Epidermal melanocyte (primary cell): ENCODE measurements at regions not wholly inside any gene's neighbourhood (a gene's known extent, or its start where the extent isn't known, plus 50 kb on each side); places are given as distances from the start of the nearest gene placed in this dataset.
"Not testable (repeated sequence)": the region's sequence is repeated elsewhere in the genome, so short reads cannot be mapped to it uniquely, and the experiment has no call there.

ENCODE experiments used
- DNase-seq: peaks from one replicate; pipeline ENCODE4 v3.0.0; 2011; ENCODE audit warnings: low spot score; ENCODE audit not compliant: insufficient read length

DNA sequence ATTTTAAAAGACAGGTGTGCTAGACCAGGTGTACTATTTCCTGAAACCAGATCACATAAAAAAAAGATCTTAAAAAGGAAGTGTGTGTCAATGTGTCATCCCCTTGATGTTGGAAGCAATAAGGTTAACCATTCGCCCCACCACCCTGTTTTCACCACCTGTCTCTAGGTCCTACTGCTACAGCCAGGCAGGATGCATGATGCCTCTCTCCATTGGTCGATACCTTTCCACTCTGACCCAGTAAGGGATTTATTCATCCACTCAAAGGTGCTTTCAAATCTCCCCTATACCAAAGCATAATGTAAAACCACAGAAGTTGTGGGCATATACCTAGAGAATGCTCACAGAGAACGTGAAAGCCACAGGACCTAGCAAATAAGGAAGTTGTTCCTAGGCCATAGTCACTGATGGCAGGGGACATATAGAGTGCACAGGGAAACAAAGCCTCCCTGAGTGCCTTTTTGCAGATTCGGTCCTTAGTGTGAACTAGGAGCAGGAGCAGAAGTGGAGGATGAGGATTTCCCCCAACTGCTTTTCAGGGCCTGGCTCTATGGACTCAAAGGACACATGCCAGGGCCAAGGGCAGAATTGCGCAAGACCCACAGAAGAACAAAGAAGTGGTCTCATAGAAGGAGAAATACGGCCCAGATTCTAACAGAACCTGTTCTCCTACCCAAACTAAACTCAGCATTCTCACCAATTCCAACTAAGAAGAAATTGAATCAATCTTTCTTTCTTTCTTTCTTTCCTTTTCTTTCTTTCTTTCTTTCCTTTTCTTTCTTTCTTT is 631.5 kb upstream of the NRP1 start:
- DNase-seq, result no peak

- DNase-seq, result no peak
Measured at GRCh38 chr10:33963729-33964128, 629.3 kb upstream of the NRP1 start.

GRCh38 chr10:33956322-33956721 is 621.9 kb upstream of the NRP1 start:
- not testable (repeated sequence) for DNase-seq

DNA sequence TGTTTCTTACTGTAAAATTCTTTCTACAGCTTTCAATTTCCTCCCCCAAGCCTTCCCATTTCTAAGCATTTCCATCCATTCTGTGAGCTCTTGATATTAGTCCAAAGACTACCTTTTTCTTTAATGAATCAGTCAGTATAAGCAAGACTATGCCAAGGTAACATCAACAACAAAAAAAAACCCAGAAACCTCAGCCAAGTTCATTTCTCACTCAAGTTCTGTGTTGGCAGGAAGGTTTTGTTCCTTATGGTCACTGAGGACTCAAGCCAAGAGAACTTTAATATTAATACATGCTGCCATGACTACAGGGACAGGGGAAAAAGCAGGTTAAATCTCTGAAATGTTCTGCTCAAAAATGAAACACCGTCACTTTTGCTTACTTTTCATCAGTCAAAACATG is 621.2 kb upstream of the NRP1 start:
- DNase-seq, result no peak

DNA sequence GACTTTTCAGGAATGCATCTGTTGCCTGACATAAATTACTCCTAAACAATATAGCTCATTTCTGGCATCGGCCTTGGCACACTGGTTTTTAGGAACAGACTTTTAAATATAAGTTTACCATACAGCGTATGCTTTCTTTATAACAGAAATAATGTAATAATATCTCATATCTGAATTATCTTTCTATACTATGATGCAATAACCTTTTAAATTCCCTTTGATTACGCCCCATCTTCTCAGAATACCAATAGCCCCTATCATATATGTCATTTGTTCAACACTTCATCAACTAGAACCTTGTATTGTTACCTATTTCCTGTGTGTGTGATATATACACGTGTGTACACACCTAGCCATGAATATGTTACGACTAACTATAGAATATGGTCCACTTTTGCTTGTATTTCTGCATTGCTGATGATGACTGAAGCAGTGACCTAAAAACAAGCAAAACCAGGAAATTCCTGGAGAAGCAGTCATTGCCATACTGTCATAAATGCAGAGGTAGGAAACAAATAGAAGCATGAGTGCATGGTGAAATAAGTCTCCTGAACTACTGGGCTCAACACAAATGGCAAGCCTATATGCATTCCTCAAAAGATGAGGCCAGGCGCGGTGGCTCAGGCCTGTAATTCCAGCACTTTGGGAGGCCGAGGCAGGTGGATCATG is 618.4 kb upstream of the NRP1 start:
- DNase-seq, result no peak

GRCh38 chr10:33950206-33950605 is 615.7 kb upstream of the NRP1 start:
- DNase-seq, result no peak

DNA sequence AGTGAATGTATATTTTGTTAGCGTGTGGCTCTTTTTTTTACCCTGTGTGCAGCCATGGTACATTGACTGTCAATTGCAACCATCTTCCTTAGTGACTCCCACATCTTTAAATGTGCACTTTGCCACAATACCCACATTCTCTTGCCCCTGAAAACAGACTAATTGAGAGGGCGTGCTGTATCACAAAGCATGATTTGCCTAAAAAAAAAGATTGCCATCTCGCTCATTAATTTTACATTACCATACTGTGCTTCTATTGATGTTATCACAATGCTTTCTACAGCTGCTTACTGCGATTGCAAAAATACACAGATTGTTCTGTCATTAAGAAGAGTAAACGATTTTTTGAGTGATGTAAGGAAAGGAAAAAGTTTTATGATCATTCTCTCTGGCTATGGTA is 613.1 kb upstream of the NRP1 start:
- no peak for DNase-seq

GRCh38 chr10:33945051-33945450 is 610.6 kb upstream of the NRP1 start:
- no peak for DNase-seq

GRCh38 chr10:33942508-33942907 is 608.0 kb upstream of the NRP1 start:
- DNase-seq, result no peak

DNA sequence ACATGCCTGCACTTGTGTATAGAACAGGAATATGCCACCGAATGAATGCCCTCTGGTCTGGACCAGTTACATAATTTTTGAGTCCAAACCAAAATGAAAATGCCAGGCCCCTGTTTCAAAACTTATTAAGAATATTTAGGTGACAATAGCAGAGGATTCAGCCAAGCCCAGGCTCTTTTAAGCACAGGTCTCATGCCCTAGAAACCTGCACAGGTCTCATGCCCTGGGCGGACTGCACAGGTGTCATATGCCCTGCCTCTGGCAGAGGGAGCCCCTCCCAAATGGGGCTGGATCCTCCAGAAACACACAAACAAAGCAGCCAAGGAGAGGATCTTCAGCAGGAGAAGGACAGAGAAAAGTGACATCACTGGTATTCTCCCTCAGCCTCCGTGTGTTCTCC is 605.4 kb upstream of the NRP1 start:
- DNase-seq, result no peak

GRCh38 chr10:33939410-33939809 is 604.9 kb upstream of the NRP1 start:
- no peak for DNase-seq

- no peak for DNase-seq
Measured at GRCh38 chr10:33938001-33938400, 603.5 kb upstream of the NRP1 start.

DNA sequence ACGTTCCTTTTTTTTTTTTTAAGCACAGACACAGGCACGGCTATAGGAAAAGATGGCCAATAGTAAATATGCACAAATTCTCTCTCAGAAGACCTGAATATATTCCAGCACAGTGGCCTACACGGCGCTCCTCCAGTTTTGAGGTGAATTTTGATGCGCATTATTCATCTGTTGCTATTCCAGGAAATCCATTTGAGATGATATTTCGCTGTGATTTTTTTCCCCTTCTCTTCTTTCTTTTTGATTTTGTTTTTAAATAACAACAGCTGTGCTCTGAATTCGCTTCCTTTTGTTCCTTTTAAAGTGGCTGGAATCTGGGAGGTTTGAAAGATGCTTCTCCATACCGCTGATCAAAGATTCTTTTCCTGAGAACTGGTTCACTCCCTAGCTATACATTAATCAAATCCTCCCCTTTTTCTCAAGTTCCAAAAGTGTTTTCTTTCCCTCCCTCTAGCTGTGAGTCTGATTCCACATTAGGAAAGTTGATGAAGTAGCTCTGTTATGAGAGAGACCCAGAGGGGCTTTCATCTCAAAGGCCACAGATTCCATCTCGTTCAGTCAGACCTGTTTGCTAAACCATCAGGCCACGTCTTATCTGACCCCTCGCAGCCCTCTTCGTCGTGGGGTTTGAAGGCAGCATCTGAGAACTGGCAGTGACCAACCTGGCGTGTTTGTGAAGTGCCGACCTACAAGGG is 602.7 kb upstream of the NRP1 start:
- no peak for DNase-seq

DNA sequence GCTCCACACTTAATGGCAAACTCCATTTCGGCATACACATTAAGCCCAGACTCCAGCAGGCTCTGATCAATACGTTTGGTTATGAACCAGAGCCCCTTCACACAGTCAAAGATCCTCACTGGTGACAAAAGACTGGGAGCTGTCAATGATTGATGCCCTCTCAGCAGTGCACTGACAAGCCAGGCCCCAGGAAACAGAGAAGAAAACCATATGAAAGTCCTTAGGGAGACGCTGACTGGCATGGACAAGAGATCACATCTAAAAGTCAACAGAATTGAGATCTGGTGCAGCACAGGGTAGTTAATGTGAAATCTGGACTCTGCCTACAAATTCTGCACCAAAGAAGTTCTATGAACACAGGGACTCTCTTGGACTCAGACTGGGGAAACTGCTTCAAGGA is 600.9 kb upstream of the NRP1 start:
- DNase-seq, result no peak

DNA sequence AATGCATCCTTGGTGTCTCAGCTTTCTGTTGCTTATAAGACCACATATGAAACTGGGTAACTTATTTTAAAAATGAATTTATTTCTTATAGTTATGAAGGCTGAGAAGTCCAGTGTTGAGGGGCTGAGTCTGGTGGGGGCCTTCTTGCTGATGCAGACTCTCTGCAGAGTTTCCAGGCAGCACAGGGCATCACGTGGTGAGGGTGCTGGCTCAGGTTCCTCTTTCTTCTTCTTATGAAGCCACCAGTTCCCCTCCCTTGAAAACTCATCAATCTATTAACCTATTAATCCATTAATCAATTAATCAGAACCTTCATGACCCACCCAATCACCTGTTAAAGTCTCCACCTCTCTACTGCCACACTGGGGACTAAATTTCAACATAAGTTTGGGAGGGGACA is 595.6 kb upstream of the NRP1 start:
- DNase-seq, result no peak

DNA sequence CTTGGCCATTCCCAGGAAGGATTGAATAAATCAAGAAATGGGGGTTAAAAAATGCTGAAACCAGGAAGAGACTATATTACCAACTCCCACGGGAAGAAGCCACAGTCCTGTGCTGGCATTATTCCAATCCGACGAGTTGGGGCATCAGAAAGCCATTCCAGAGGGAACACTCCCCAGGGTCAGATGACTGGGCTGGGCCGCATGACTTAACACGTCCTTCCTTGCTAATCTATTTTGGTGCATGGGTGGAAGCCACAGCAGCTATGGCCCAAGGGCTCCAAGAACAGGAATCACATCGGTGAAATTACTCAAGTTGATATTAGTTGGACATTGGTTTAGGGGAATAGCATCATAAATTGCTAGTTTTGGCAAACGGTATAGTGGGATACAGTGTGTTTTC is 592.9 kb upstream of the NRP1 start:
- DNase-seq, result no peak

- DNase-seq, result no peak
Measured at GRCh38 chr10:33921970-33922605, 587.6 kb upstream of the NRP1 start.

DNA sequence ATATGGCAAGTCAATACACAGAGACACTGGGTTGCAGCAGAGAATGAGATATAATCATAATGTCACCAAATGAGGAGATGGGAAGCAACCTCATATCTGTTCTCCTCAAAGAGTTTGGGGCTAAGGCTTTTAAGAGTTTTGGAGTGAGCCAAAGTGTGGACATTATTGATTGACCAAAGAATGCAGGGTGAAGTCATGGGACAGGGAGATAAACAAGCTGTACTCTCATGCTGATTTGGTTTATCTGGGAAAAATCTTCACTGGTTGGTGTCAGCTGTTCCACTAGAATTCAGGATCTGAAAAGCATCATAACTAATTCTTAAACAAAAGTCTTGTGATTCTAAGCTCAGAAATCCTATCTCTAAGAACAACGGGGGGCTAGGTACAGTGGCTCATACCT is 585.9 kb upstream of the NRP1 start:
- DNase-seq, result no peak

DNA sequence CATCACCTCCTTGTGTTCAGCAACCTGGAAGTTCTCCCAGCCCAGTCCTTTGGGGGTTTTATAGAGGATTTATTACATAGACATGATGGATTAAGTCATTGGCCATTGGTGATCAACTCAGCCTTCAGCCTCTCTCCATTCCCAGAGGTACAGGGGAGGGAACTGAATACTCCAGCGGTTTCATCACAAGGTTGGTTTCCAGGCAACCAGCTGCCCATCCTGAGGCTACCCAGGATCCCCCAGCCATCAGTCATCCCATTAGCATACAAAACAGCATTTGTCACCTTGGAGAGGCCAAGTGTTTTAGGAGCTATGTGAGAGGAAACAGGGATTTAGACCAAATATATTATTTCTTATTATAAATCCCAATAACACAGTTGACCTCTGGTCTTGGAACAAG is 584.8 kb upstream of the NRP1 start:
- DNase-seq, result no peak

DNA sequence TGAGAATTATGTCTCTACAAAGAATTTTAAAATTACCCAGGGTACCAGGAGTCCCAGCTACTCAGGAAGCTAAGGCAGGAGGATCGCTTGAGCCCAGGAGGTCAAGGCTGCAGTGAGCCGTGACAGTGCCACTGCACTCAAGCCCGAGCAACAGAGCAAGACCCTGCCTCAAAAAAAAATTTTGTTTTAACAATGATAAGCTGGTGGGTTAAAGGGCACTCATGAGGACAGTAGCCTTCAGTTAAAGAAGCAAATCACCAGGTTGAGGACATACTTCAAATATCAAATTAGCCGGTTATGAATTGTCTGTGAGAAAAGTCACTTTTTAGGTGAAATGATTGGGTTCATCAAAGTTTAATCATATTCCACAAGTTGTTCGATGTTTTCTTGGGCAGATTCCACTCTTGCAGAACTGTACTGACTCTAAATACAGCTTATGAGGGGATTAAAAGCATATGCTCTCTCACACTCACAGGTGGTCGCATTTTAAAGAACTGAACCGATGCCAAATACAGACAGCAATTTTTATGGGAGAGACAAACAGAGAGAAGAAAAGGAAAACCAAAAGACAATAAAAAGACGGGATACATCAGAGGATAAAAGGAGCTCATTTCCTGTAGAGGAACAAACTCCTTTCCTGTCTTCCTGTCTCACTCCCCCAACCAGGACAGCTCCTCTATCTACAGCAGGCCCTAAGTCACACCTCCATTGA is 582.8 kb upstream of the NRP1 start:
- DNase-seq, result no peak

GRCh38 chr10:33914746-33915145 is 580.3 kb upstream of the NRP1 start:
- no peak for DNase-seq
